Muscle of arm (tissue), 1 donor: ENCODE measurements at regions not wholly inside any gene's neighbourhood (a gene's known extent, or its start where the extent isn't known, plus 50 kb on each side); places are given as distances from the start of the nearest gene placed in this dataset.
"Not testable (repeated sequence)": the region's sequence is repeated elsewhere in the genome, so short reads cannot be mapped to it uniquely, and the experiment has no call there.

Experiments used
- DNase-seq: peaks from one replicate; pipeline ENCODE4 v3.0.0-alpha.2; 2013

DNA sequence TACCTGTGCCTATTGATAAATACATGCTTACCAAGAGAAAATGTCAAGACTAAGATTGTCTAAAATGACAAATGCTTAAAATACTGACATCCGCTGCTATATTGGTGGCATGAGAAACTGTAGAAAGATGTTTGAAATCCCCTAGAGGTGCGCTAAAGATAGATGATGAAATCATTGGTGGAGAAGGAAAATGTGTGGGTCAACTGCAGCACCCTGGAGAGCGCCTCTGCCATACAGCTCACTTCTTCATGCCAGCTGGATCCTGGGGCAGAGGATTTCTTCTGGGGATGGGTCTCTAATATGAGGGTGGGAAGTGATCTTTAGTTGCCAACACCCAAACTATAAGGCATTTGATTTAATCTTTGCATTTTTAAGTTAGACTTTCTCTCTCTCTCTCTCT lies 680.4 kb upstream of the POM121L12 start:
- DNase-seq = peak; percentile 6

DNA sequence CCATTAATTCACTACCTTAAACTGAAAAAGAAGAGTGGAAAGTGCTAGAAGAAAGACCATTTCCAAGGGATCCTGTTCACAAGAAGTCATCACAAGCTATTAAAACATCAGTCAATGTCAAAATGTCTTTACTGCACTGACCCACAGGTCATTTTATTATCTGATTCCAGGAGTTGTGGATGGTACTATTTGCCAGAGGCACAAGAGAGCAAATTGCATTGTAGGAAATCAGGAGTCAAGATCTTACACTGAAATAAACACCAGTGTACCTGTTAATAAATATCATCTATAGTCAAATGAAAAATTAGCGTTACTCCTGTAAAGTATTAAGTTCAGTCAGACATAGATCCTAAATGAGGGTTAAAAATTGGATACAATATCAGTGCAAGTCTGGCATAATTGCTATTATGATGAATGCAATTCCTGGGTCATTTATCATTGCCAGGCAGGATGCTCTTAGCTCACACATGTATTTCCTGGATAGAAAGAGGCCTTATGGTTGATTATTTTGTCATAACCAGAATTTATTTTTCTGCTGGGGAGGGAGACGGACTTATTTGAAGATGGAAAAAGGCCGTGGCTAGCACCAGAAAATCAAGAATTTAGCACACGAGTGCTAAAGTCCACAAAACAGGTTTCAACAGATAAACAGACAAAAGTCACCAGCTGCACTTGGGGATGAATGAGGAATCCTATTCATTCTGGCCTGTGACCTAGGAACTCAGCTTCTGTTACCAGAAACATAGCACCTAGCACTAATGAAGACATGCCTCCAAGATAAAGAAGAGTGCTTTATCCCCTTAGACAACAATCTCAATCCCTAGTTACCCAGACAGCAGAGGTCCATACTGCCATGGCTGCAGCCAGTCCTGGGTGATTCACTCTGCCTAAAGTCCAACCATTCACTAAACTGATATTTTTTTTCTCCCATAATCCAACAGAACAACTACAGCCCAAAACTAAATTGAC lies 683.1 kb upstream of the POM121L12 start:
- no peak for DNase-seq

DNA sequence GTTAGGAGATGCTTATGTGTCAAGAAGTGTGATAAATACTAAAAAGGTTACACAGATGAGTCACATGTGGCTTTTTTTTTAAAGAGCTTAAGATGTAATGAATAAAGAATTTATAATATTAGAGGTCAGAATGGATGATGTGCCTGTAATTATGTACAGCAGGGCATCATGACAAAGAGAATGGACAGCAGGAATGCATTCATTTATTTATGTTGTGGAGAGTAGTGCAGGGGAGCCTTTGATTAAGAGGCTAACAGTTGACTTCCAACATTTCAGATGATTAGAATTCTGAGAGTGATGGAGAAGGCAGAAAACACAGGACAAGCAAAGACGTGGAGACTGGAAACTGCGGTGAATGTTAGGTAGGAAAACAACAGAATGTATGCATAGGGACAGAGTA lies 691.4 kb upstream of the POM121L12 start:
- no peak for DNase-seq

DNA sequence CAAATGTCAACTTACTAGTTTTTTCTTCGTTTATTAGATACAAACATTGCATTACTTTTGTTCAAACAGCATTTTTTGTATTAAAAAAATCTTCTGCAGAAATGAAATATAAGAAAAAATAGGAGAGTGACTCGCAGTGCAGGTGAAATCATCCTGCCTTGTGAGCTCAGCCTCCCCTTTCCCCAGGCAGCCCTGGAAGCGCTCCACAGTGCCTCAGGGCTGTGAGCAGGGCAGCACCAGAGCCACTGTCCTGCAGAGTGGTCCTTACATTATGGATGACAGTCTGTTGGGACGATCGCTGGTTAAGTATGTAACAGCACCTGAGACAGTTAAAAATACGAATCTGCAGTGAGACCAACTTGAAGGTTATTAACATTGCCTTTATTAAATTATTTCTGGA lies 695.4 kb upstream of the POM121L12 start:
- DNase-seq = no peak

DNA sequence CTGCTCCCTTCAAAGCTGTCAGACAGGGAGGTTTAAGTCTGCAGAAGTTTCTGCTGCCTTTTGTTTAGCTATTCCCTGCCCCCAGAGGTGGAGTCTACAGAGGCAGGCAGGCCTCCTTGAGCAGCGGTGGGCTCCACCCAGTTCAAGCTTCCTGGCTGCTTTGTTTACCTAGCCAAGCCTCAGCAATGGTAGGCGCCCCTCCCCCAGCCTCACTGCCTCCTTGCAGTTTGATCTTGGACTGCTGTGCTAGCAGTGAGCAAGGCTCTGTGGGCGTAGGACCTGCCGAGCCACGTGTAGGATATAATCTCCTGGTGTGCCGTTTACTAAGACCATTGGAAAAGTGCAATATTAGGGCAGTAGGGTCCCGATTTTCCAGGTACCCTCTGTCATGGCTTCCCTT lies 707.1 kb upstream of the POM121L12 start:
- not testable (repeated sequence) for DNase-seq

DNA sequence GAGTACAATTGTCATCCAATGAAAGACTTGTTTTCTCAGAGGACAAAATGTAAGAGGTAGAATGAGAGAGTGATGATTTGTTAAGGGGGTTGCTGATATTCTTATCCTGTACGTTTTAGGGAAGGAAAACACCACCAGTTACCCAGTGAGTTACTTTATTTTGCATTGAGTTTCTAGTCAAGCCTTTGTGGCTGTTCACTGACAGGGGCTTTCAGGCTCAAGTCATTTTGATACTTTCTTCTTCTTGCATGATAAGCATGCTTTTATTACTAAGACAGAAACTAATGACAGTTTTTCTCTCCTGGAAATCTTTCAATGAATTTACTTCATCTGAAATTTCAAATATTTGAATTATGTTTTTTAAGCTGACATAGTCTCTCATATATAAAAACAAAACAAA lies 710.2 kb upstream of the POM121L12 start:
- no peak for DNase-seq

DNA sequence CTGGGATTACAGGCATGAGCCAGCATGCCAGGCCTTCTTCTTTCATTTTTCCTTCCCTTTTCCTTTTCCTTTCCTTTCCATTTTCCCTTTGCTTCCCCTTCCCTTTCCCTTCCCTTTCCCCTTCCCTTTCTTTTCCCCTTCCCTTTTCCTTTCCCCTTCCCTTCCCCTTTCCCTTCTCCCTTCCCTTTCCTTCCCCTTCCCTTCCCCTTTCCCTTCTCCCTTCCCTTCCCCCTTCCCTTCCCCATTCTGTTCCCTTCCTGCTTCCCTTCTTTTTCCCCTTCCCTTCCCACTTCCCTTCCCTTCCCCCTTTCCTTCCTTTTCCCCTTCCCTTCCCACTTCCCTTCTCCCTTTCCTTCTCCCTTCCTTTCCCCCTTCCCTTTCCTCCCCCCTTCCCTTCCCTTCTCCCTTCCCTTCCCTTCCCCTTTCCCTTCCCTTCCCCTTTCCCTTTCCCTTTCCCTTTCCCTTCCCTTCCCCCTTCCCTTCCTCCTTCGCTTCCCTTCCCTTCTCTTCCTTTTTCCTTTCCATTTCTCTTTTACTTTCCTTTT lies 712.2 kb upstream of the POM121L12 start:
- DNase-seq = no peak

DNA sequence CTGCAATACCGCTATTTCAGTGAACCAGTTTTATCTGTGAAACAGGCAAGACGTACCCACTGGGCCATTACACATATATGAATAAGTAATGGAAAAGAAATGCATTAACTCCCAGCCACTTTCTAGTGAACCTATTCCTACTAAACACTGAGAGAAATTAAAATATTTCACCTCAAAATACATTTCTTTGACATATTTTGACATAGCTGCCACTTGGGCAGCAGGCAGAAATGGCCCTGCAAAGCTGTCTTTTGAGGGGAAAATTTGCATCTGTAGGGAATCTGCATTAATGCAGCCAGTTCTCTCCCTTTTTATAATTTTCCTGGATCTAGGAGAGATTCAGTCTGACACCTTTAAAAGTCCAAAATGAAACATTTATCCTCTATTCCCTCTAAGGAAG lies 714.8 kb upstream of the POM121L12 start:
- no peak for DNase-seq

DNA sequence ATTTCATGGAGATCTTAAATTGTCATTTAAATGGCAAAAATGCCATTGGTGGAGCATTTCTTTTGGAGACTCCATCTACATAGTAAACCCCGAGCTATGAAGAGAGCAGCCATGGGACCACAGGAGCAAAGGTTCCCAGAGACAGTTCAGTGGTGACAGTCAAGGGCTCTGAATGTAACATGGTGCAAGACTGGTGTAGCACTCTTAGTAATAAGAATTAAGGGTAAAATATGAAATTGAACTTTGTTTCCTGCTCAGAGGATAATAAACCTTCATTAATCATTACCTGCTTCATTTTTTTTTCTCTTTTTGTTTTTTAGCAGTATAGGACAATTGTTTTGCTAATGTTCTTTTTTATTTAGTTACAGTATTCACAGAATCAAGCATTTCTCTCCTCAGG lies 717.5 kb upstream of the POM121L12 start:
- no peak for DNase-seq

DNA sequence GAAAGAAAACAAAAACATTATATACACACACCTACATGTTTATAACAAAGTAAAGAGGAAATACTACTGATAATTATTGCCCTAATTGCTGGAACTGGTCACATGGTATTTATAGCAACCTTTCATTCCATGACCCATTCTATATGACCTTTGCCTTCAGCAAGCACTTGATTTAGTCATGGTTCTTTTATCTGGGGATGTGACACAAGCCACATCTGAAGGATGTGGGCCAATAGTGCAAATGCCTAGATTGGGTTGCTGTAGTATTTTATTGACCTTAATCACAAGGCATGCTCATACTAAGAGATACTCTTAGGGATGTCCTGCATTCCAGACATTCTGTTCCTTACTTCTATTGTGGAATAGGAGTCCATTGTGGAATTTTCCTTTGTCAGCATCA lies 723.5 kb upstream of the POM121L12 start:
- DNase-seq = no peak

DNA sequence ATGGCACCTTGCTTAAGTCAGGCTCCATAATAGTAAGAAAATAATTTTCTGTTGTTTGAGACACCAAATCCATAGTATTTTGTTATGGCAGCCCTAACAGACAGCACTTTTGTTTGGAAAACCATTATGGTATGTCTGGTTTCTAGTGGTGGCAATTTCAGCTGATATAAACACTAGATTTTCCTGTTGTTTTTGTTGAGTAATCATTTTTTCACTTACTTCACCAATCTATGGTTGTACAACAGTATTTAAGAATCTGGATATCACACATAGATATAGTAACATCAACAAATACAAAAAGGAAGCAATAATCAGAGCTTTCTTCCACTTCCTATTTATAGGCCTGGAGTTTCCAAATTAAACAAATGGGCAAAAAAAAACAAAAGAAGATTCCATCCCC lies 725.8 kb upstream of the POM121L12 start:
- DNase-seq = no peak

DNA sequence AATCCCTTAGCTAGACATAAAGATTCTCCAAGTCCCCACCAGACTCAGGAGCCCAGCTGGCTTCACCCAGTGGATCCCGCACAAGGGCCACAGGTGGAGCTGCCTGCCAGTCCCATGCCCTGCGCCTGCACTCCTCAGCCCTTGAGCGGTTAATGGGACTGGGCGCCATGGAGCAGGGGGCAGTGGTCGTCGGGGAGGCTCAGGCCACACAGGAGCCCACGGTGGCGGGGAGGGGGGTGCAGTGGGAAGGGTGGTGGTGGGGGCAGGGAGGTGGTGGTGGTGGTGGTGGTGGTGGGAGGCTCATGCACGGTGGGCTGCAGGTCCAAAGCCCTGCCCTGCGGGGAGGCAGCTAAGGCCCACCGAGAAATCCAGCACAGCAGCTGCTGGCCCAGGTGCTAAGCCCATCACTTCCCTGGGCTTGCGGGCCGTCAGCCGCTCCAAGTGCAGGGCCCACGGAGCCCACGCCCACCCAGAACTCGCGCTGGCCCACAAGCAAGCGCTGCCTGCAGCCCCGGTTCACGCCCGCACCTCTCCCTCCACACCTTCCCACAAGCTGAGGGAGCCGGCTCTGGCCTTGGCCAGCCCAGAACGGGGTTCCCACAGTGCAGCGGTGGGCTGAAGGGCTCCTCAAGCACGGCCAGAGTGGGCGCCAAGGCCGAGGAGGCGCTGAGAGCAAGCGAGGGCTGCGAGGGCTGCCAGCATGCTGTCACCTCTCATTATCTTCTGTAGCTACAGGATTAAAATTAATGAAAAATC lies 732.5 kb upstream of the POM121L12 start:
- no peak for DNase-seq

DNA sequence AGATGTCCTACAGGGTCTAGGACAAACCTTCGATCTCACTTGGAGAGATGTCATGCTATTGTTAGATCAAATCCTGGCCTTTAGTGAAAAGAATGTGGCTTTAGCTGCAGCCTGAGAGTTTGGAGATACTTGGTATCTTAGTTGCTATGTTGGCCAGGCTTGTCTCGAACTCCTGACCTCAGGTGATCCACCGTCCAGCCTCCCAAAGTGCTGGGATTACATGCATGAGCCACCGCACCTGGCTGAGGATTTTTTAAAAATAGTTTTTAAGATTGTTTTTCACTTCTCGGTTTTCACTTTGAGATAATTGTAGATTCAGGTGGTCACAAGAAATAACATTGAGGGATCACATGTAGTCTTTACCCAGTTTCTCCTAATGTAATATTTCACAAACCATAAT lies 738.3 kb upstream of the POM121L12 start:
- DNase-seq = no peak

DNA sequence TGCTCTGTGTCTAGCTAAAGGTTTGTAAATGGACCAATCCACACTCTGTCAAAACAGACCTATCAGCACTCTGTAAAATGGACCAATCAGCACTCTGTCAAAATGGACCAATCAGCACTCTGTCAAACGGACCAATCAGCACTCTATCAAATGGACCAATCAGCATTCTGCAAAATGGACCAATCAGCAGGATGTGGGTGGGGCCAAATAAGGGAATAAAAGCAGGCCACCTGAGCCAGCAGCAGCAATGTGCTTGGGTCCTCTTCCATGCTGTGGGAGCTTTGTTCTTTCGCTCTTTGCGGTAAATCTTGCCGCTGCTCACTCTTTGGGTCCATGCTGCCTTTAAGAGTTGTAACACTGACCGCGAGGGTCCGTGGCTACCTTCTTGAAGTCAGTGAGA lies 740.5 kb upstream of the POM121L12 start:
- DNase-seq = no peak

DNA sequence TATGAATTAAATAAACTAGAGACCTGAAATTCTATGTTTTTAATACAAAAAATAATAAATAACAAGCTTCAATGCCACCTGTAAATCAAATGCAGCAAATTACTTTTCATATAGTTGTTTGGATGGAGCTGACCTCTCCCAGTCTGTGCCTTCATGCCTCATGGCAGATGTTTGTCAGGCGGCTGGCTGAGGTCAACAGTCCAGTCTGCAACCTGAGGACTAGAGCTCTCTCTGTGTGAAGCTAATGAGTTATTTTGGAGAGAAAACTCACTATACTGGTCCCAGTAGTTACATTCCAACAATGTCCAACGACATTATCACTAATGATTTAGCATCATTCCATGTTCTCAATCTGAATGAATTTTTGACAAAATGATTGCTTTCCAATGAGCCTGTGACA lies 746.2 kb upstream of the POM121L12 start:
- DNase-seq = no peak

DNA sequence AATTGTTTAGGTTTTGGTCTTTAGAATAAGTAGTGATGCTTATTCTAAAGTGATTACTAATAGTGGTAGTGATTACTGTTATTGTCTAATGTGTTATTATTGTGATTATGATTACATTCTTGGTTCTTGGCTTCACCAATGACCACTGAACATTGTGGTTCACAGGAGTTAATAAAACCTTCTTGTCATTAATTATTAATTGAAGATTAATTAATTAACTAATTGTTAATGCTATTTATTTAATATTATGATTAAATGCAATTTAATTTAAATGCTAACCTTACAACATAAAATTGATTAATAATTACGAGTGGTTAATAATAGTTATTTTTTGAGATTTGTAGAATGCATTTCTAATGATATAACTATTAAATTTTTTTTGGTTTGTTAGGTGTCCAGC lies 747.7 kb upstream of the POM121L12 start:
- no peak for DNase-seq

DNA sequence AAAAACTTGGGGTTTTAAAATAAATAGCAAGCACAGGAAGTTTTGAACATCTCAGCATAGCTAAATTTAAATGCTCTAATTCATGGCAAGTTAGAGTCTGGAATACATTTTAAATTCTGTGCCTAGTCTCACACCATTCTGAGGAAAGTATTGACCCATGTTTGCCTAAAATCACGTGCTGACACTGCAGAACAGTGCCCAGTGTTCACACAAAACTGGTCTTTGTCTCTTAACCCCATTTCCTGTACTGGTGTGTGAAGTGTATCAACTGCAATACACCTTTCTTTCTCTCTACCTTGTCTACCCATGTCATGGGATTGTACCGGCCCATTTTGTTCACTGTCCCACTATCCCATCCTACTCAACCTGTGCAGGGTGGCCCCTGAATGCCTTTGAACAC lies 749.7 kb upstream of the POM121L12 start:
- no peak for DNase-seq

DNA sequence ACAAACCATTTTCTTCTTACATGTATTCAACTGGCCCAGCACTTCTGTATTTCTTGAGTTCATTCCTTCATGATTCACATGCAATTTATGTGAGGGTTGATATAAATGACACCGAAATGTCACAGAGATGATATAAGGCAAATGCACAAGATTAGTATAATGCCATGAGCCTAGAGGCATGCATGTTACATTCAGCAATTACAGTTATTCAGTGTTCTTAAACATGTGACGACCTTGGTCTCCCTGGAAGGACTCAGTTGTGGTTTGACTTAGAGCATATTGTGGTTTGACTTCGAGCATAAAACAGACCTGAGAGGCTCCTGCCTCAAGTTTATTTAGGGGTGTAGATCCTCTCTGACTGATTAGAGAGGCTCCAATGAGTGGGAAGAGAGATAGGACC lies 752.1 kb upstream of the POM121L12 start:
- DNase-seq = no peak

DNA sequence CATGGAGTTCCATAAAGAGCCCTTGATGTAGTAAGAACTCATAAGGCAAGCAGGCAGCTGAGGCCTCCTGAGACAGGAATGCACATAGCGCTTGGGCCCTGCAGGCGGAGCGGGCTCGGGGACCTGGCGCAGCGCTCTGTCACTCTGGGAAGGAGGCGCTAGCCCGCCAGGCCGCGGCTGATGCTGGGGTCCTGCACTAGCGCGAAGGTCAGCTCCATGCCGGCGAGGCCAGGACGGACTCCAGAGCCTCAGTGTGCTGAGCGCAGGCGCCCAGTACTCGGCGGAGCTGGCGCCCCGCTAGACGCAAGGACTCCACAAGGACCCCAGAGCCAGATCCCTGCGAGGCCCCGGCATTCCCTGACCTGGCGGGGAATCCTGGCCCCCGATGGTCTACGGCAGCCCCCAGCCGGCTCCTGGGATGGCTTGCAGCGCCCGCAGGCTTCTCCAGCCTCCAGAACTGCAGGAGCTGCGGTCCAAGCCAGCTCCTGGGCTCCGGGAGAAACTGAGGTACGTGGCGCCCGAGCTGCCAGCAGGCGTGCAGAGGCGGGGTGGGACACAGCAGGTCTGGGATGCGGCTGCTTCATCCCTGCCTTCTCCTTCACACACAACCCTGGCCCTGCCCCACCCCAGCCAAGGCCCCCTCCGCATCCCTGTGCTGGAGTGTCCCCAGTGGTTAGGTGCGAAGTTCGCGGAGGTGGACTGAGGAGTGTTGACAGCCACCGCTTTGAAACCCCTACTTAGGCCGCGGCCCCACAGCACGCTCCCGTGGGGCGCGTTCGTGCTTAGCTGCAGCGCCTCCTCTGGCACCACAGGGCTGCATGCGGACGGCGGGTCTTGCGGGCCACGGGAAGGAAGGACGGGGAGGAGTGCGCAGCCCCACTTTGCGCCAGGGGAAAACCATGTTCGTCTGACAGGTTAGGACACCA lies 761.5 kb upstream of the POM121L12 start:
- no peak for DNase-seq

DNA sequence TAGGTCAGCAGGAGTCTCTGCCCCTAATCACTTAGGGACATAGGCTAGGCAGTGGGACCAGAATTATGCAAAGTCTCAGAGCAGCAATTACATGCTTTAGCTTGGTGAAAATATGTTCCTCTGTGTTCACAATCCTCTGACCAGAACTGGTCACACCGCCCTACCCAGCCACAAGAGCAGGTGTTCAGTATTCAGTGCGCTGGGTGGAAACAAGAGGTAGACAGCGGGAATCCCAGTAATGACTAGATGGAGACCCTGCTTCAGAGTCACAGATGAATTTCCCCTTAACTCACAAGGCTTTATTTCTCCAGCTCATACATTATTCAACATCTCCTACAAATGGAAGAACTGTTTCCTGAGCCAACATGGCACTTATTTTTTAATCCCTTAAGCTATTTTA lies 763.7 kb upstream of the POM121L12 start:
- DNase-seq = no peak

DNA sequence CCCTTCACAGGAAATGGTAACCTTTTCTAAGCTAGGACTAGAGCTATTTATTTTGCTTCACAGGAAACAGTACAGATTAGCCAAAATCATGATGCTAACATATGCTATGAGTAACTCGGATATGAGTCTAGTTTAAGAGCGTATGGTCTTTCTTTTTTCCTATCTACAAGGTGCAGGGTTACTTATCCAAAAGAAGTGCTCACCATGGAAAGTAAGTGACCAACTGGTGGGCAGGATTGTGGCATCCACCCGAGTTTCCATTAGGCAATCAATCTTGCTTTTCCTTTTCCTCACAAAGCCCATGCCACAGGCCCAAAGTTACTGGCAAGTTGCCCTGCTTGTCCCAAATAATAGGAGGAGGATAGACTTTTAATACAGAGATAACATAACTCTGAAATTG lies 765.1 kb upstream of the POM121L12 start:
- no peak for DNase-seq

DNA sequence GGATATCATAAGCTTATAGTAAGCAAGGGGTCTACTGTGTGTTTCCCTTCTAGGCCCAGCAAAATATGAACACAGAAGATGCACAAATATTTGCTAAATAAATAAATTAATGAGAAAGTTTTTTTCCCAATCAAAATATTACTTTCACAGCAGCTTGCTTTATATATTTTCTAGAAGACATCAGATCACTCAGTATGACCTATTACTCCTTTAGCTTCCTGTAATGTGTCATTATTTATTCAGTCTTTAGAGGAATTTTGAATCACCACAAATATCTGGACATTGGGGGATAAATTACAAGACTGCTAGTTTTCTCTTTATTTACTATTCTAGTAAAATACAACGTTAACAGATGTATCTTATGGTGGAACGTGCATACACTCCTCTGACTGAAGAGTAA lies 765.8 kb upstream of the POM121L12 start:
- DNase-seq = no peak
